ENCODE measurements at regions not wholly inside any gene's neighbourhood (a gene's known extent, or its start where the extent isn't known, plus 50 kb on each side); places are given as distances from the start of the nearest gene placed in this dataset.

DNA sequence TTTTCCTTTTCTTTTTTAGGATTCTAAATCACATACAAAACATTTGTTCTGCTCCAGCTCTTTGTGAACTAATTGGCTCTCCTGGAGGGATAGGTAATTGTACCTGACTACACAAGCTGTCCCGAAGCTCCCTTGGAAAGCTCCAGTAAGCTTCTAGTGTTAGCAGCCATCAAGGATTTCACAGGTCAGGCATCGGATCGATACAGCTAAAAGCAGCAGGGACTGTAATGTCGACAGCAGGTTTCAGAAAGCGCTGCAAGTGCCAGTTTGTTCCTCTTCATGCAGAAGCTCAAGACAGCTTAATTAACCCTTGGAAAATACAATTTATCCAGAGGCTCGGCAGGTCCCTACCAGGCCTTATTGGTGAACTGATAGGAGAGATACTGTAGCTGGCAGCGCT, 87.2 kb upstream of the VRK2 start:
- in situ Hi-C loops (cut with HindIII; ENCODE audit: low sequenced_read_pairs): no loop called here
- DNase-seq (ENCODE audit: low spot score): no peak

DNA sequence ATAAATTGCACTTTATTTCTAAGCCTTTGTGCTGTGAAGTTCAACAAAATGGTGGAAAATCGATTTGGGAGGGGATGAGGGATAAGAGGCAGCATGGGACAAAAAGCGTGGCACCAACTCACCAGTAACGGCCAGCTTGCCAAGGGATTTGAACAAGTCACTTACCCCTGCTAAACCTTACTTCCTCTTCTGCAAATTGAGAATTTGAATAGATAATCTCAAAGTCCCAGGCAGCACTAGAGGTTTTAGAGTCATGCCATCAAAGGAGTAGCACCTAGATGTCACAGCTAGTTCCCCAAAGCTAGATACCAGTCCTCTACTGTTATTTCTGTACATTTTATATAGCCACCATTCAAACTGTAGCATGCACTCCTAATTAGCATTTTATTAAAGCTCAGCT, 83.7 kb upstream of the VRK2 start:
- in situ Hi-C loops (cut with HindIII; ENCODE audit: low sequenced_read_pairs): no loop called here
- no peak for DNase-seq (ENCODE audit: low spot score)

DNA sequence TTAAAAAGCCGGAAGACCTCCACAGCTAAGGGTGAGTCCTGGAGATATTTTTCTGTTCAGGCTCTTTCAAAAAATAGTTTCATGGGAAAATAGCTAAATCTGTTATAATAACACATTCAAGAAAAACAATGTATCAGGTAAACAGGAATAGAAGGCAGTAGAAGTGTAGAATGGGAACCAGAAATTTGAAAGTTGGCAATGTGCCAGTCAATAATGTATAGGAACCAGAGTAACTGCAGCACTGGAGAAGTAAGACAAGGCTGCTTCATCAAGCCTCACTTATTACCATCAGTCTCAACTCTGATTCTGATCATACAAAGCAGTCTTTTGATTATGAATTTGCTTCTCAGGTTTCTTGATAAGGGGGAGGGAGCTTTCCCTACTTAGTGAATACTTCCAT, 81.4 kb upstream of the VRK2 start:
- no peak for DNase-seq (ENCODE audit: low spot score)

DNA sequence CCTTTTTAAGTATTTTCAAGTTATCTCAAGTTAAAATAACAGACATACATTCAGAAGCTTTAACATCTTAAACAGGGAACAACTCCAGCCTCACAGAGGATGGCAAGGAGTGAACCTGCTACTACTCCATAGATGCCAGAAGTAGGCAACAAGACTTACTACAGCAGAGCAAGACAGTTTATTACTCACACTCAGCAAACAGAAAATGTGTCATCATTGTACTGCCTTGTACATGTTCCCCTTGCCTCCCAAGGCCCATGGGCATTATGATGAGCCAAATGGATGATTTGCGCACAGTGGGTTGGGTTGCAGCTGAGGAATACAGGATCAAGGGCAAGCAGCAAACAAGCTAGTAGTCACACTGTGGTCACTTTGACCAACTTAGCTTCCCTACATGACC, 80.6 kb upstream of the VRK2 start:
- no peak for DNase-seq (ENCODE audit: low spot score)
- in situ Hi-C loops (cut with HindIII; ENCODE audit: low sequenced_read_pairs): no loop called here

More for the DNA sequence above, 81.4 kb upstream of the VRK2 start:
- in situ Hi-C loops (cut with HindIII; ENCODE audit: low sequenced_read_pairs): no loop called here

DNA sequence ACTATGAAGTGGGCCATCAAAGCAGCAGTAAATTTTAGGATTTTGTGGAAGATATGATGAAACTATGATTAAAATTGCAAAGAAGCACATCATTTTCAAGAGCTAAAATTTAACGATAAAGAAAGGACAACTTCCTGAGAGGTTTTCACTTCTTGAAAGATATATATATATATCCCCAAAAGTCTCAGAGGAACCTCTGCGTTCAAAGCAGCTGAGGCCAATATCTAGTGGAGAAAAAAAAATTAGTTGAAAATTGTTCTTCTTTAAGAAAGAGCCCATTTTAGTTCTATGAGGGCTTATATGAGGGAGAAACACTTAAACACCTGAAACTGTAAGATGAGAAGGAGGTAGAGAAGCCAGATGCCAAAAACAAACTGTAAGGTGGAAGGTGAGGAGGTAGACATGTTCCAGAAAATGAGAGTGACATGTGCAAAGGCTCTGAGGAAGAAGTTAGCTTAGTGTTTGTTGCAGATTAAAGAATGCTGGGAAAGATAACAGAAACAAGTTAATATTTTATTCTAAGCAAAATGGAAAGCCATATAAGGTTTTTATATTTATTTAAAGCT, 72.9 kb upstream of the VRK2 start:
- no peak for DNase-seq (ENCODE audit: low spot score)
- in situ Hi-C loops (cut with HindIII; ENCODE audit: low sequenced_read_pairs): no loop called here

DNA sequence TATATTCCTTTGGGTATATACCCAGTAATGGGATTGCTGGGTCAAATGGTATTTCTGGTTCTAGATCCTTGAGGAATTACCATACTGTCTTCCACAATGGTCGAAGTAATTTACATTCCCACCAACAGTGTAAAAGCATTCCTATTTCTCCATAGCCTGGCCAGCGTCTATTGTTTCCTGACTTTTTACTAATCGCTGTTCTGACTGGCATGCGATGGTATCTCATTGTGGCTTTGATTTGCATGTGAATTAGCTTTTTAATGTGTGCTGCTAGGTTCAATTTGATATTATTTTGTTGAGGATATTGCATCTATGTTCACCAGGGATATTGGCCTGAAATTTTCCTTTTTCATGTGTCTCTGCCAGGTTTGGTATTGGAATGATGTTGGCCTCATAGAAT, 67.4 kb upstream of the VRK2 start:
- no peak for DNase-seq (ENCODE audit: low spot score)
- in situ Hi-C loops (cut with HindIII; ENCODE audit: low sequenced_read_pairs): no loop called here

DNA sequence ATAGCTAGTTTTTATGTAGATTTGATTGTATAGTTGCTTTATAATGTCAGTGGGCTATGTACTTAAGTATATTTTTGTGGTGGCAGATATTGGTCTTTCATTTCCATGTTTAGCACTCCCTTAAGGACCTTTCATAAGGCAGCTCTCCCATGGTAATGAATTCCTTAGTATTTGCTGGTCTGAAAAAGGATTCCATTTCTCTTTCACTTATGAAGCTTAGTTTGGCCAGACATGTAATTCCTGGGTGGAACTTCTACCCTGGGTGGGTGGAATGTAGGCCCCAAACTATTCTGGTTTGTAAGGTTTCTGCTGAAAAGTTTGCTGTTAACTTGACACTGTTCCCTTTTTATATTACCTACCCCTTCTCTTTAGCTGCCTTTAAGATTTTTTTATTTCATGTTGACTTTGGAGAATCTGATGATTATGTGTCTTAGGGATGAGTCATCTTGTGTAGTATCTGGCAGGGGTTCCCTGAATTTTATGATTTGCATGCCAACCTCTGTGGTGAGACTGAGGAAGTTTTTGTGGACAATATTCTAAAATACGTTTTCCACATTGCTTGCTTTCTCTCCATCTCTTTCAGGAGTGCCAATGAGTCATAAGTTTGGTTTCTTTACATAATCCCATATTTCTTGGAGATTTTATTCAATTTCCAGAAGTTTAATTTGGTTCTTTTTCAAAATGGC, 65.4 kb upstream of the VRK2 start:
- in situ Hi-C loops (cut with HindIII; ENCODE audit: low sequenced_read_pairs): no loop called here
- no peak for DNase-seq (ENCODE audit: low spot score)

DNA sequence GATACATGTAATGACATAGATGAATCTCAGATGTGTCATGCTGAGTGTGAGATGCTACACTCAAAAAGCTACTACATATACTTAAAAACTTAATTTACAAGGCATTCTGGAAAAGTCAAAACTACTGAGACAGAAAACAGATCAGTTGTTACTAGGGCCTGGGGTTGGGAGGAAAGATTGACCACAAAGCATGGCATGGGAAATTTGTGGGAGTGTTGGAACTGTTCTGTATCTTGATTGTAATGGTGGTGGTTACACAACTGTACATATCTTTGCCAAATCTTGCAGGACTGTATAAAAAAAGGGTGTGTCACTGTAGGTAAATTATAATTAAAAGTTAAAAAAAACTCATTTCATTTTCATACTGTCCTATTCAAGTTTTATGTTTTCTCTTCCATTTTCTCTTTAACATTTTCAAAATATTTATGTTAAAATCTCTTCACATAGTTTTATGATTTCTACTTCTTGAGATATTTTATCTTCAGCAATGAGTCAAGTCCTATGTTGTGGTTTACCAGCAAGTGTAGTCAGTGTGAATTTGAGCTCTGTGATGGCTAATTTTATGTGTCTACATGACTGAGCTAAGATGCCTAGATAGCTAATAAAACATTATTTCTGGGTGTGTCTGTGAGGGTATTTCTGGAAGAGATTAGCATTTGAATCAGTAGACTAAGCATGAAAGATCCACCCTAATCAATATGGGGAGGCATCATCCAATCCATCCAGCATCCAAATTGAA, 58.6 kb upstream of the VRK2 start:
- in situ Hi-C loops (cut with HindIII; ENCODE audit: low sequenced_read_pairs): no loop called here
- DNase-seq (ENCODE audit: low spot score): no peak

DNA sequence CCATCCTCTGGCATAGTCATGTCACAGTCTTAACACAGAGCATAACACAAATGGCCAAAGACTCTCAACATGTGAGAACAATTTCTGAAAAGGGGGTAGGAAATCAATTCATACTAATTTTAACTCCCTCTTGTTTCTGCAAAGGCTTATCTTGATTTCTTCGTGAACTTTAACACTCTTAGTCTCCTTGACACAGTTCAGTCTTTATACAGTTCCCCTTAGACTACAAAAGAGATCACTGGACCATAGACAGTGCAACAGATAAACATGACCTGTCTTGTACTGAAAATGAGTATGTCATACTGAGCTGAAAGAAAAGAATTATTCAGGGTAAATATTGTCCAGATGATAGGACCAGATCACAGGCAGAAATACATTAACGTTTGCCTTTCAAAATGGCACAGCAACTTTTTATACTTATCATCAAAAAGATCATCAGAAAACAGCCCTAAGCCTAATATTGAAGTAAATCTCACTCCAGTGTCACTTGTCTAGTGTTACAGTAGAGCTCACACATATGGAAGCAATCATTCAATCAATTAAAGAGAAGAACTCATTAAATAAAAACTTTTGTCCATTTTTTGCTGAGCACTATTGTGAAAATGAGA, 56.4 kb upstream of the VRK2 start:
- no peak for DNase-seq (ENCODE audit: low spot score)
- in situ Hi-C loops (cut with HindIII; ENCODE audit: low sequenced_read_pairs): no loop called here
